NT2/D1 (cell line): ENCODE measurements at regions not wholly inside any gene's neighbourhood (a gene's known extent, or its start where the extent isn't known, plus 50 kb on each side); places are given as distances from the start of the nearest gene placed in this dataset.

ENCODE experiments used
- SUZ12 ChIP-seq: IDR thresholded peaks from 2 replicates; pipeline ENCODE4 v1.6.1; 2011; ENCODE audit not compliant: insufficient read length, insufficient read depth; ENCODE audit errors: extremely low read depth
- YY1 ChIP-seq: IDR thresholded peaks from 2 replicates; pipeline ENCODE4 v1.6.1; 2011; ENCODE audit not compliant: insufficient read length, insufficient read depth
- ZNF274 ChIP-seq: IDR thresholded peaks from 2 replicates; pipeline ENCODE4 v1.6.1; 2011; ENCODE audit warnings: mild to moderate bottlenecking, low read depth, low read length

- TF ChIP-seq SUZ12 (no peak), ZNF274 (no peak), YY1 (no peak)
These were observed 318.6 kb downstream of the PTEN start for GRCh38 chr10:88181902-88182600.
